ENCODE measurements at regions not wholly inside any gene's neighbourhood (a gene's known extent, or its start where the extent isn't known, plus 50 kb on each side); places are given as distances from the start of the nearest gene placed in this dataset.

DNA sequence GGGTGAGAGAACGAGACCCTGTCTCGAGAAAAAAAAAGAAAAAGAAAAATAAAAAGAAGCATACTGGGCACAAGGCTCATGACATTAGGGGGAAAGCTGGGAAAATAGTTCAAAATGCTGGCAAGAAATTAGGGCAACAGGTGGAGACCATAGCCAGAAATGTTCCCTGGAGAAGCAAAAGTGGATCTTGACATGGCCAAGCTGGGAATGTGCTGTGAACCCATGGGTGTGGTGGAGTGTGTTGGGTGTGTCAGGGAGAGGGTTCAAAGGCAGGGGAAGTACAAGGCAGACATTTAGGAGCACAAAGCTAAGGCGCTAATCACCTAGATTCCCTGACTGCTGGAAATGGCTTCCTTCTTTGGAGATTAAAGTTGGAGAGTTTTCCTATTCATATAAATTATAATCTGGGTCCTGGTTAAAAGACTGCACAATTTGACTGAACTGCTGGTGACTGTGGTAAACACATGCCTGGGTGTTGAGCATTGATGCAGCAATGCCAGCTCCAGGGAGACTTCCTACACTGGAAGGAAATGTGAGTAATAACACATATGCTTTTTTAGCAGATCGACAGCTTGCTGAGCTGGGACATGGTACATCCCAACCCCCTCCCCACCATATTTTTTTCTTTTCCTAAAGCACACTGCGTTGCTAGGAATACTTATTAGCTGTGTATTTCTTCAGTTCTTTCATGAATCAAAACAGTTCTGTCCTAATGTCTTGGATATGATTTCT lies 70.1 kb upstream of the ARHGAP21 start:
- H3K4me3 ChIP-seq (ENCODE audit: low read depth, low read length) = no peak overlapping the region
- no peaks in the 10 kb centered on the region for H3K27me3 ChIP-seq (ENCODE audit: control insufficient read depth, insufficient read depth, low read length)
- DNase-seq (ENCODE audit: low read depth, low spot score) = no peak
- CTCF ChIA-PET = no interaction called here
- TF ChIP-seq, protein P1, sequence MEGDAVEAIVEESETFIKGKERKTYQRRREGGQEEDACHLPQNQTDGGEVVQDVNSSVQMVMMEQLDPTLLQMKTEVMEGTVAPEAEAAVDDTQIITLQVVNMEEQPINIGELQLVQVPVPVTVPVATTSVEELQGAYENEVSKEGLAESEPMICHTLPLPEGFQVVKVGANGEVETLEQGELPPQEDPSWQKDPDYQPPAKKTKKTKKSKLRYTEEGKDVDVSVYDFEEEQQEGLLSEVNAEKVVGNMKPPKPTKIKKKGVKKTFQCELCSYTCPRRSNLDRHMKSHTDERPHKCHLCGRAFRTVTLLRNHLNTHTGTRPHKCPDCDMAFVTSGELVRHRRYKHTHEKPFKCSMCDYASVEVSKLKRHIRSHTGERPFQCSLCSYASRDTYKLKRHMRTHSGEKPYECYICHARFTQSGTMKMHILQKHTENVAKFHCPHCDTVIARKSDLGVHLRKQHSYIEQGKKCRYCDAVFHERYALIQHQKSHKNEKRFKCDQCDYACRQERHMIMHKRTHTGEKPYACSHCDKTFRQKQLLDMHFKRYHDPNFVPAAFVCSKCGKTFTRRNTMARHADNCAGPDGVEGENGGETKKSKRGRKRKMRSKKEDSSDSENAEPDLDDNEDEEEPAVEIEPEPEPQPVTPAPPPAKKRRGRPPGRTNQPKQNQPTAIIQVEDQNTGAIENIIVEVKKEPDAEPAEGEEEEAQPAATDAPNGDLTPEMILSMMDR (IDR thresholded peaks at IDR 0.05; ENCODE audit: low read depth, low read length) = no peak
- H3K27ac ChIP-seq (ENCODE audit: low read depth, low read length) = no peak overlapping the region
- POLR2A ChIA-PET = interaction anchor here (0.6 kb wide), 2 partner anchors 44 to 57 kb away, joined by 3 to 5 read pairs; no protein-coding TSS in a partner anchor
- no peaks in the 10 kb centered on the region; the same call in 1 of the 2 replicates for H3K9me3 ChIP-seq (ENCODE audit: control insufficient read depth, insufficient read depth, low read length)

GRCh38 chr10:24792638-24793037 lies 69.0 kb upstream of the ARHGAP21 start:
- POLR2A ChIA-PET = no interaction called here
- Histone ChIP-seq H3K27me3 (ENCODE audit: control insufficient read depth, insufficient read depth, low read length) (no peaks in the 10 kb centered on the region), H3K27ac (ENCODE audit: low read depth, low read length) (no peak overlapping the region), H3K4me3 (ENCODE audit: low read depth, low read length) (no peak overlapping the region), H3K9me3 (ENCODE audit: control insufficient read depth, insufficient read depth, low read length) (no peaks in the 10 kb centered on the region; the same call in 1 of the 2 replicates)
- CTCF ChIA-PET = interaction anchor here (0.6 kb wide), 1 partner anchor 597 kb away, joined by 3 read pairs; no protein-coding TSS in a partner anchor
- TF ChIP-seq, protein P1 (IDR thresholded peaks at IDR 0.05; ENCODE audit: low read depth, low read length) = no peak
- DNase-seq (ENCODE audit: low read depth, low spot score) = no peak

DNA sequence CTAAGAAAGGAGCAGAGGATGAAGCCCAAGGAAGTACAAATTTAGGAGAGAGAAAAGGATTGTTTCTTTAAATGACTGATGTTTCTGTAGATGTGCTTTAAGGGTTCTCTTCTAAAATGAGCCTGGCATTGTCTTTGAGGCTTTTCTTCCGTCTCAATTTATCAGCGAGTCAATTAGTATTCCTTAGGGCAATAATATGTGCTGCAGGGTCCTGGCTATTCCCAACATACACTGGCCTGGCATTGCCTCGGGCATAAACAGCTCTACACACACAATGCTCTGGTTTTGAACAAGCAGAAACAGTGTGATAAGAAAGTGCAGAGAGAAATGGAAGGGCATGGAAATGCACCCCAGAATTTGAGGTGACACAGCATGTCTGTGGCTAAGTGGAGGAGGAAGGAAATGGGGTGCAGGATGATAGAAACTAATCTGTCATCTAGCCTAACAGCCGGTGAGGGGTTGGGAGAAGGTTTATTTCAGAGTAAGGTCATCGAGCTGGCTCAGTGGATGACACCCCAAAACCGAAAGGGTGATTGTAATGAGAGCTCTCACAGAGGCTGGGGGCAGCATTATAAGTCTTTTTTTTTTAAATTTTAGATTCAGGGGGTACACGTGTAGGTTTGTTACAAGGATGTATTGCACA lies 67.5 kb upstream of the ARHGAP21 start:
- ChIA-PET CTCF (no interaction called here), POLR2A (no interaction called here)
- Histone ChIP-seq H3K27me3 (ENCODE audit: control insufficient read depth, insufficient read depth, low read length) (no peaks in the 10 kb centered on the region), H3K27ac (ENCODE audit: low read depth, low read length) (no peak overlapping the region), H3K4me3 (ENCODE audit: low read depth, low read length) (no peak overlapping the region), H3K9me3 (ENCODE audit: control insufficient read depth, insufficient read depth, low read length) (no peaks in the 10 kb centered on the region)
- TF ChIP-seq, protein P1 (IDR thresholded peaks at IDR 0.05; ENCODE audit: low read depth, low read length) = no peak
- DNase-seq (ENCODE audit: low read depth, low spot score) = no peak

- TF ChIP-seq, protein P1 (IDR thresholded peaks at IDR 0.05; ENCODE audit: low read depth, low read length) = no peak
- Histone ChIP-seq H3K27ac (ENCODE audit: low read depth, low read length) (no peak overlapping the region), H3K27me3 (ENCODE audit: control insufficient read depth, insufficient read depth, low read length) (no peaks in the 10 kb centered on the region), H3K9me3 (ENCODE audit: control insufficient read depth, insufficient read depth, low read length) (no peaks in the 10 kb centered on the region), H3K4me3 (ENCODE audit: low read depth, low read length) (no peak overlapping the region)
- no peak for DNase-seq (ENCODE audit: low read depth, low spot score)
- POLR2A ChIA-PET = no interaction called here
- CTCF ChIA-PET = no interaction called here
Measured at GRCh38 chr10:24790599-24790998, 66.9 kb upstream of the ARHGAP21 start.

- CTCF ChIA-PET = no interaction called here
- Histone ChIP-seq H3K27ac (ENCODE audit: low read depth, low read length) (no peak overlapping the region), H3K4me3 (ENCODE audit: low read depth, low read length) (no peak overlapping the region), H3K27me3 (ENCODE audit: control insufficient read depth, insufficient read depth, low read length) (no peaks in the 10 kb centered on the region), H3K9me3 (ENCODE audit: control insufficient read depth, insufficient read depth, low read length) (no peaks in the 10 kb centered on the region)
- DNase-seq (ENCODE audit: low read depth, low spot score) = no peak
- TF ChIP-seq, protein P1 (IDR thresholded peaks at IDR 0.05; ENCODE audit: low read depth, low read length) = no peak
- POLR2A ChIA-PET = no interaction called here
Measured at GRCh38 chr10:24790073-24790472, 66.4 kb upstream of the ARHGAP21 start.
